ENCODE measurements at regions not wholly inside any gene's neighbourhood (a gene's known extent, or its start where the extent isn't known, plus 50 kb on each side); places are given as distances from the start of the nearest gene placed in this dataset.
"Not testable (repeated sequence)": the region's sequence is repeated elsewhere in the genome, so short reads cannot be mapped to it uniquely, and the experiment has no call there.

GRCh38 chr1:47664356-47664755 lies 226.5 kb downstream of the FOXD2 start:
- no peak for DNase-seq

GRCh38 chr1:47664896-47665295 lies 227.1 kb downstream of the FOXD2 start:
- DNase-seq, result not testable (repeated sequence)

DNA sequence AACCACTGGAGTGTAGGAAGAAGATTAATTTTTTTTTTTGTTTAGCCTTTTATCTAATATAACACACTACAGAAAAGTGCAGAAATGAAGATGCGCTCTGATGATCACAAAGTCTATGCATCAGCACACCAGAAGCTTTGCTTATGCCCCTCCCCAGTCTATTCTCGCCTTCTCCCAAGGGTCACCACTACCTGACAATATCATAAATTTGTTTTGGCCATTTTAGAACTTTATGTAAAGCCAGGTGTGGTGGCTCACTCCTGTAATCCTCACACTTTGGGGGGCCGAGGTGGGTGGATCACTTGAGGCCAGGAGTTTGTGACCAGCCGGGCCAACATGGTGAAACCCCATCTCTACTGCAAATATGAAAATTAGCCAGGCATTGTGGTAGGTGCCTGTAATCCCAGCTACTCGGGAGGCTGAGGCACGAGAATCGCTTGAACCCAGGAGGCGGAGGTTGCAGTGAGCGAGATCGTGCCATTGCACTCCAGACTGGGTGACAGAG lies 231.3 kb downstream of the FOXD2 start:
- no peak for DNase-seq

- DNase-seq, result no peak
Observed at GRCh38 chr1:47672622-47673021, 234.8 kb downstream of the FOXD2 start.

- DNase-seq, result no peak
Observed at GRCh38 chr1:47674189-47674588, 236.3 kb downstream of the FOXD2 start.

DNA sequence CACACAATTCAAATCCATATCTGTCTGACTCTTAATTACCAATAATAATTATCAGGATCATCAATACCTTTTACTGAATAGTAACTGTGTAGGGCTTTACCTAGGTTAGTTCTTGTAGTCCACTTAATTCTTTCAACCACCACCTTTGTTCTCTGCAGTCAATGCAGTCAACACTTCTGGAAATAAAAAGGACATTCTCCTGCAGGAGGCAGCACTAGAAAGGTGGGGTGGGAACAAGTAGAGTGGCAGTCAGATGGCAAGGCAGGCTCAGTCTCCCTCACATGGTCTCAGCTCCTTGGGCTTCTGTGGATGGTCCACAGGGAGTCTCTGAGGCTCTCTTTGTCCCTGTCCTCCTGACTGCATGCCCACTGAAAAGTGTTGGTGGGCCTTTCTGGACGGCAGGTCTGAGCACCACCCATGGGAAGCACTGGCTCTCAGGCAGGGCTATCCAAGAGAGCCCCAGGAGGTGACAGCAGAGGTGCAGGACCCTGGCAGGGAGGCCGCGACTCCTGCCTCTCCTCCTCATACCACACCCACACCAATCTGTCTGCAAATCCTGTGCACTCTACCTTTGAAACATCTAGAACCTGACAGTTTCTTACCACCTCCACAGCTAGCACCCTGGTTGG lies 237.3 kb downstream of the FOXD2 start:
- no peak for DNase-seq

- DNase-seq, result no peak
Observed at GRCh38 chr1:47675721-47676120, 237.9 kb downstream of the FOXD2 start.

DNA sequence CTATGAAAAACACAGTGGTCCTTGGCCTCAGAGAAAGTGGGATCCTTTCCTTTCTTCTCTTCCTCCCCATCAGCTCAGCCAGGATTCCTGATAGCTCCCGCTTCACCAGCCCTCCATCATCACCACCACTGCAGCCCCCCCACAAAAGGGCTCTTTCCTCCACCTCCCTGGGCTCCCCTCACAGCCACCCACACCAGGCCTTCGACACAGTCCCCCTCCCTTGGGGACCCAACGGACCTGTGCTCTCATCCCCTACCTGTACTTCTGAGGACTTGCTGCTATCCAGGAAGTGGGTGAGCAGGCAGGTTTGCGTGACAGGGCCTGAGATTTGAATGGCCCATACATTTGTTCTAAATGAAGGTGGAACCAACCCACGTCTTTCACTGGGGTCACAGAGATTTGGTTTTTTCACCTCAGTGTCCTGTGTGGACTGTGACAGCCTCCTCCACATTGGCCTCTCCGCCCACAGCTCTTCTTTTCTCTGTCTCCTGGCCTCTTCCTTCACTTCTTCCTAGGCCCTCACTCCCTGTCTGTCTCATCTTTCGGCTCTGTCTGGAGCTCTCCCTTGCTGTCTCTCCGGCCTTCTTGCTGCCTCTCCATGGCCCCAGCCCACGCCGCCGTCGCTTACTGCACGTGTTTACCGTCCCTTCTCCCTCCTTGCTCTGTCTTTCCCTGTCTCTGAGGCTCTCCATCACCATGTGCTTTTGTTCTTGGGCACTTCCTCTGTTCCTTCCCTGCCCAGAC lies 238.6 kb downstream of the FOXD2 start:
- no peak for DNase-seq

DNA sequence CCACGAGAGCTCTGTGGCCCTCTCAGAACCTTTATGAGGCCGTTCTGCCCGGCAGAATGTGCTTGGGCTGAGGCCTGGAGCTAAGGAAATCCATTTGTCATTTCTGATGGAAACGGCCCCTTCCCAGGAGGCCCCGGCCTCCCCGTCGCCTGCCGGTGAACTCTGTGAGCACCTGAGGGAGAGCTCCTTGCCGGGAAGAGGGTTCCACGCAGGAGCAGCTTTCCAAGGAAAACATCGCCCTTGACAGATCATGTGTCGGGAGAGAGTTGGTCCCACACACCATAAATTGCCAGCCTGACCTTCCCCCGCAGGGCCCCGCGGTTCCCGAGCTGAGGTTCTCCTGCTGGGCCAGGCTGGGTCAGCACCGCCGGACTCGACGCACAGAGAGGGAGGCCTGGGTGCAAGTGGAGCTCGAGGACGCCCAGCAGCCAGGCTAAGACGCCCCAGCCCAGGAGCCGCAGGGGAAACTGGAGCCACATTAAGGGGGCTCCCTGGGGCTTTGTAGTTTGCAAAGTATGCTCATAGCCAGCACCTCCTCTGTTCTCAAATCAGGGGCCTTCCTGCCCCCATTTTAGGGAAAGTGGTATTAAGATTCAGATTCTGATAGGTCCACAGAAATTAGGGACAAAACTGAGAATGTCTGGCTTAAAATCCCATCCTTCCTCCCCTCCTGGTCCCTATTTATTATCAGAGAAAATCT lies 239.5 kb downstream of the FOXD2 start:
- no peak for DNase-seq

DNA sequence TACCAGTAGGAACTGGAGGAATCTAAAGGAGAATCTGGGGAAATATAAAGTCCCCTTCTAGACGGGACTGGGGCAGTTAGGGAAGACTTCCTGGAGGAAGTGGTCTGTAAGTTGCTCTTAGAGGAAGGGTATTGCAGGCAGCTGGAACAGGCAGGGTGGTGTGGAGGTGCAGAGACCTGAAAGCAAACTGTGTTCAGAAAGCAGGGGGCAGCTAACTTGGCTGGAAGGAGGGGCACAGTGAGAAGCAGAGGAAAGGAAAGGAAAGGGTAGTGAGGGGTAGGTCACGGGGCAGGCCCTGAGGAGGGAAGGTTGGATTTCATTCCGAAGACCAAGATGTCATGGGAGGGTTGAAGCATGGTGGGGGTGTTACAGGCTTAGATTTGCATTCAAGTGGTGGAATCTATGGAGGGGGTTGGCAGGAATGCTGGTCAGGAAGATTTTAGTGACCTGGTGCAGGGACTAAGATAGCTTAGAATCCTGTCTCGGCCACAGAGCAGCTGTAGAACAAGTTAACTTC lies 240.7 kb downstream of the FOXD2 start:
- no peak for DNase-seq

- DNase-seq, result peak; percentile 1 to 2
Observed at GRCh38 chr1:47679301-47679791, 241.5 kb downstream of the FOXD2 start.

DNA sequence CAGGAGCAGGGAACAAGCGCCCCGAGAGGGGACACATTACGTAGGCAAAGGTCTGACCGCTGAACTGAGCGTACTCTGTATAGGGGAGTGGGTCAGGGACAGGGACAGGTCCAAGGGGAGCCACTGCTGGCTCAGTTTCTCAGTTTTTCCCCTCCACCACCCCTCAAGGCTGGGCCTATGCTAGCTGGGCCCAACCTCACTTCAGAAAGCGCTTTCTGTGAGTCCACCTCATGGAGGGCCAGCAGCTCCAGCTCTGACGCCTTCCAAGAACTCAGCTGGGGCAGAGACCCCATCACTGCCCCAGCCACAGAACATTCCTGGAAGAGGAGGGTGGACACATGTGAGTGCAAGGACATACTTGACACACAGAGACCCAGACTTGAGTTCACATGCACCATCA lies 242.0 kb downstream of the FOXD2 start:
- DNase-seq, result no peak

GRCh38 chr1:47680815-47681475 lies 243.1 kb downstream of the FOXD2 start:
- DNase-seq, result no peak

DNA sequence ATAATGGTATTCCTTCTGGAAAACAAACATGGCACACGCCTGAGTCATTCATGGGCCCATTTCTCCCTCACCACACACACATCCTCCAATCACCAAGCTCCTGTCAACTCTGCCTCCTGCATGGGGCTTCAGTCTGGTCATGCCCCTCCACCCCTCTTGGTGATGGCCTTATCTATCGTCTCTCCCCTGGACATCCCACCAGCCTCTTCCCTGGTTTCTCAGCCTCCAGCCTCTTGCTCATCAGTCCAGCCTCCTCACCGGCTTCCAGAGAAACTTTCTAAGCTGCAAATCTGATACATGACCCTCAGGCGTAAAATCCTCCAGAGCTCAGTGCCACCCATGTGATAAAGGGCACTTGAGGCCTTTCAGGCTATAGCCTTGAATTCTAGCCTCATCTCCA lies 243.9 kb downstream of the FOXD2 start:
- no peak for DNase-seq

DNA sequence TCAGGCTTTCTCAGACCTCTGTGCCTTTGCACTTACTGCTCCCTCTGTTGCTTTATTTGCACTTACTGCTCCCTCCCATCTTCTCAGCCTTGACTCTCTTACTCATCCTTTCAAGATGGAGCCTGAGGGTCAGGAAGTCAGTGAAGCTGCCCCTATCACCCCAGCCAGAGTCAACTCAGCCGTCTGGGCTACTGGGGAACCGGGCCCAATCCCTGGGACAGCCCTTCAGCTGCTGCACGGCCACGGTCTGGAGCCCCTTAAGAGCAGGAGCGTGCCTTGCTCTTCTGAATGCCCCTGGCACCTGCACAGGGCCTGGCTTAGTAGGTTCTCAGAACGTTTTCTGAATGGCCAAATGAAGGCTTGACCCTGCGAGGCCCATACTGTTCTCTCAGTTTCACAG lies 244.4 kb downstream of the FOXD2 start:
- no peak for DNase-seq

DNA sequence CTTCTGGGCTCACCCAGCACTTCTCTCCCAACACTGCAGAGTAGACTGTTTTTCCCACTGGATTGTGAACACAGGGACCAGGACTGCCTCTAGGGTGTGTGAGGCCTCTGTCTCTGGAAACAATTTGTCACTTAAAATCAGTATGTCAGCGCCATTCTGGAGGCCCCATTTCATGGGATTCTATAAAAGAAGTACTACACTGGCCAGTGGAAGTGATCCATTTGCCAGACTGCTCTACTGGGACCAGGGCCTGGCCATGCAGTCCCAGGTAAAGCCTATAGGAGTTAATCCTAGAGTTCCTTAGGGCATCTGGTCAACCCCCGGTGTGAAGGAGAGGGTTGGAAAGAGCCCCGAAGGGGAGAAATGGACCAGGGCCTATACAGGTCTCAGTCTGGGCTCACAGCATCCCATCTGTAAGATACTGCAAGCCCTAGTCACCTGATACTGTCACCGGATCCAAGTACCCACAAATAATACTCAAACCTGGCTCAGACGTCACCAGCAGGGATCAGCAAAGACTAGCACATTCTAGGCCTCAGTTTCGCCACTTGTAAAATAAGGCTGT lies 245.0 kb downstream of the FOXD2 start:
- no peak for DNase-seq

GRCh38 chr1:47683401-47683800 lies 245.6 kb downstream of the FOXD2 start:
- no peak for DNase-seq

GRCh38 chr1:47684518-47684917 lies 246.7 kb downstream of the FOXD2 start:
- no peak for DNase-seq

DNA sequence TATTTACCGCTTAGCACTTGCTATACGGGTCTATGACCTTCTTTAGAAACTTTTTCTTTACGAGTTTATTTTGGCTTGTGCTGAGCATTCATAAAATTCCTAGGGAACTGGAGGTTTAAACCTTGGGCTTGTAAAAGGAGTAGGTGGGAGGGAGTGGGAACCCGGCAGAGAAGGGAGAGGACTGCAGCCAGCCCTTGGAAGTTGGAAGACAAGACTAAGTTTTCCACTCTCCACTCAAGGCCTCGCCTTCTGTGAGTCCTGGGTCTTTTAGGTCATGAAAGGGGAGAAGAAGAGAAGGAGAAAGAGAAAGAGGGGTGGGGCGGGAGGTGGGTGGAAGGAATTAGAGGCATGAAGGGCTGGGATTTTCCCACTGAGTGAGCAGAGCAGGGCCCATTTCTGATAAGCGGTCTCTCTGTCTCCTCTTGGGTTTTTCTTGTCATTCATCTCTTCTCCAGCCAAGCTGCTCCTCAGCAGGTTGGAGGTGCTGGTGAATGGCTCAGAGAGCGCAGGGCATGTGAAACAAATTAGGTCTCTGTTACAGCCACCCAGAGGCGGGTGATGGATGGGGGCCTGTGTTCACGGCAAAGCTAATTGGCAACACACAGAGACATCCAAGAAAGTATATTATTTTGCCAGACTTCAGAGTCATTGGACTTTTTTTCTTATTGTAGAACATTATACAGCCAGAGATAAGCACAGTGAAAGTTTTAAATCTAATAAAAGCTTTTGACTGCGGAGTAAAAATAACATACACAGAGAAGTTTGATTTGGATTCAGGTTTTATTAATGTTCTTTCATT lies 247.3 kb downstream of the FOXD2 start:
- no peak for DNase-seq

DNA sequence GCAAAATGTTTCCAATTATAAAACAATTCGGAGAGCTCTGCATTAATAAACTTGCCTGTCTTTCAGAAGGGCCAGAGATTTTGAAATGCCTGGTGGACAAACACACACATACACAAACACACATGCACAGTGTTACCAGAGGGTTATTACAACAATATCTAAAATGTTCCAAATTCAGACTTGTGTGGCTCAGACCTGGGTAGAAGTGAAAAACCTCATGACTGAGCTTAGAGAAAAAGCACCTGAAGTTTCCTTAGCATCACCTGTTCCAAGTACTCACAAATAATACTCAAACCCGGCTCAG lies 247.9 kb downstream of the FOXD2 start:
- DNase-seq, result no peak

GRCh38 chr1:47686731-47687630 lies 249.1 kb downstream of the FOXD2 start:
- DNase-seq, result no peak

Data from inflammatory macrophage (primary cell).